OCI-LY7 (cell line): ENCODE measurements at regions not wholly inside any gene's neighbourhood (a gene's known extent, or its start where the extent isn't known, plus 50 kb on each side); places are given as distances from the start of the nearest gene placed in this dataset.

ENCODE experiments used
- BruUV-seq: library from RNA; stranded (reverse); fragments of 400-500 nt; replicated peaks from 2 replicates; lab custom pipeline; 2021; lab: Mats Ljungman, UMichigan
- CTCF ChIA-PET: fragments of 300-600 bp; sonication (Branson Sonifier 250); formaldehyde crosslinking; loops from one replicate; lab custom pipeline; 2022; ENCODE audit warnings: antibody characterized with exemption; ENCODE audit not compliant: unreplicated experiment; lab: Charles Lee
- POLR2A ChIA-PET: fragments of 300-600 bp; sonication (Branson Sonifier 250); formaldehyde crosslinking; loops from one replicate; lab custom pipeline; 2022; ENCODE audit warnings: antibody characterized with exemption; lab: Charles Lee
- DNase-seq: peaks from one replicate; pipeline ENCODE4 v3.0.0-alpha.2; 2015; ENCODE audit warnings: low spot score
- H2AFZ ChIP-seq: fragments of 200-600 bp; sonication (generic), shearing (Covaris generic); 2 replicates; pipeline ENCODE4 v1.6.1; 2014; ENCODE audit warnings: mild to moderate bottlenecking, antibody characterized with exemption, low read length, moderate library complexity
- H3K27ac ChIP-seq: fragments of 200-600 bp; sonication (generic); 2 replicates; pipeline ENCODE4 v1.5.1; 2014; ENCODE audit warnings: mixed run types, low read depth, mild to moderate bottlenecking, moderate library complexity, low read length, inconsistent platforms; ENCODE audit not compliant: poor library complexity, severe bottlenecking
- H3K36me3 ChIP-seq: fragments of 200-600 bp; sonication (generic); 2 replicates; pipeline ENCODE4 v1.6.1; 2014; ENCODE audit warnings: mild to moderate bottlenecking, antibody characterized with exemption, low read length, moderate library complexity, mixed read lengths; ENCODE audit not compliant: insufficient read depth
- H3K4me1 ChIP-seq: fragments of 200-600 bp; sonication (generic); 2 replicates; pipeline ENCODE4 v1.5.1; 2014; ENCODE audit warnings: mild to moderate bottlenecking, low read length; ENCODE audit not compliant: insufficient read depth, poor library complexity, severe bottlenecking
- H3K4me2 ChIP-seq: fragments of 200-600 bp; sonication (generic); 2 replicates; pipeline ENCODE4 v1.6.1; 2014; ENCODE audit warnings: mild to moderate bottlenecking, low read length
- H3K4me3 ChIP-seq: fragments of 200-600 bp; sonication (generic); 2 replicates; pipeline ENCODE4 v1.5.1; 2014; ENCODE audit warnings: mild to moderate bottlenecking, low read depth, low read length; ENCODE audit not compliant: poor library complexity, severe bottlenecking
- H3K79me2 ChIP-seq: fragments of 200-600 bp; sonication (generic); 2 replicates; pipeline ENCODE4 v1.6.1; 2016; ENCODE audit warnings: low read depth, mild to moderate bottlenecking, low read length, moderate library complexity, mixed read lengths; ENCODE audit not compliant: insufficient read depth
- H3K9me2 ChIP-seq: fragments of 200-600 bp; sonication (generic); 2 replicates; pipeline ENCODE4 v1.6.1; 2016; ENCODE audit warnings: mild to moderate bottlenecking, low read length, mixed read lengths; ENCODE audit not compliant: insufficient read depth
- H3K9me3 ChIP-seq: fragments of 200-600 bp; sonication (generic); 2 replicates; pipeline ENCODE4 v1.6.1; 2014; ENCODE audit warnings: mild to moderate bottlenecking, mixed run types, low read length, mixed read lengths
- H4K20me1 ChIP-seq: fragments of 200-600 bp; sonication (generic); 2 replicates; pipeline ENCODE4 v1.6.1; 2014; ENCODE audit warnings: mild to moderate bottlenecking, antibody characterized with exemption, low read length, moderate library complexity, mixed read lengths; ENCODE audit not compliant: insufficient read depth
- EZH2phosphoT487 ChIP-seq: fragments of 200-600 bp; sonication (generic); IDR thresholded peaks from 2 replicates; pipeline ENCODE4 v1.6.1; 2018; ENCODE audit warnings: low read depth, borderline replicate concordance, mild to moderate bottlenecking, mixed run types, antibody characterized with exemption, low read length, moderate library complexity, mixed read lengths
- intact Hi-C: fragments of 100-400 bp; cut with micrococcal nuclease; formaldehyde crosslinking; loops from one replicate; pipeline ENCODE4 v1.10.0; 2022; ENCODE audit not compliant: unreplicated experiment
- TF ChIP-seq, protein P1 (sequence below): fragments of 200-600 bp; sonication (generic); conservative IDR thresholded peaks from 2 replicates; pipeline ENCODE4 v1.5.1; 2014; ENCODE audit warnings: mild to moderate bottlenecking, antibody characterized with exemption, low read length, moderate library complexity, mixed read lengths

DNA sequence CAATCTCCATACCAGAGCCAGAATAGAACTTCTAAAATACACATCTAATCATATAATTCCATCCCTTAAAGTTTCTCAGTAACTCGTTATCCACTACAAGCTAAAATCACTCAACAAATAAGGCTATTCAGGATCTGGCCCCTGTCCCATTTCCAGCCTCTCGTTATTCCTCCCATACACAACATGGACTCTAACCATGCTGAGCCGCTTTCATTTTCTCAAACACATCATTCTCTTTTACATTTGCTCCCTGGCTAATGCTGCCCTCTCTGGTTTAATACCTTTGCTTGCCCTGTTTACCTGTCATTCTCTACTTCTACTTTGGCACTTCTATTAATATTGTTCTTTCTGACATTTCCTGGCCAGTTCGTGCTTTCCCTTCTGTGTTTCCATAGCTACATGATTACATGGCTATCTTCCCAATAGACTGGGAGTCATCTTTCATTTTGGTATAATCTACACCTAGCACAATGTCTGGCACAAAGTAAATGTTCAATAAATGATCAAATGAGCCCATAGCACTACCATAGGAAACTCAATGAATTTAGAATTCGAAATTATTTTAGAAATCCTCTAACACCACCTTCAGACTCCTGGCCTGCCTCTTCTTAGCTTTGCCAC, 163.6 kb upstream of the VRK2 start:
- TF ChIP-seq, protein P1, sequence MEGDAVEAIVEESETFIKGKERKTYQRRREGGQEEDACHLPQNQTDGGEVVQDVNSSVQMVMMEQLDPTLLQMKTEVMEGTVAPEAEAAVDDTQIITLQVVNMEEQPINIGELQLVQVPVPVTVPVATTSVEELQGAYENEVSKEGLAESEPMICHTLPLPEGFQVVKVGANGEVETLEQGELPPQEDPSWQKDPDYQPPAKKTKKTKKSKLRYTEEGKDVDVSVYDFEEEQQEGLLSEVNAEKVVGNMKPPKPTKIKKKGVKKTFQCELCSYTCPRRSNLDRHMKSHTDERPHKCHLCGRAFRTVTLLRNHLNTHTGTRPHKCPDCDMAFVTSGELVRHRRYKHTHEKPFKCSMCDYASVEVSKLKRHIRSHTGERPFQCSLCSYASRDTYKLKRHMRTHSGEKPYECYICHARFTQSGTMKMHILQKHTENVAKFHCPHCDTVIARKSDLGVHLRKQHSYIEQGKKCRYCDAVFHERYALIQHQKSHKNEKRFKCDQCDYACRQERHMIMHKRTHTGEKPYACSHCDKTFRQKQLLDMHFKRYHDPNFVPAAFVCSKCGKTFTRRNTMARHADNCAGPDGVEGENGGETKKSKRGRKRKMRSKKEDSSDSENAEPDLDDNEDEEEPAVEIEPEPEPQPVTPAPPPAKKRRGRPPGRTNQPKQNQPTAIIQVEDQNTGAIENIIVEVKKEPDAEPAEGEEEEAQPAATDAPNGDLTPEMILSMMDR = no peak
- no peak for TF ChIP-seq EZH2phosphoT487
- POLR2A ChIA-PET = no interaction called here

DNA sequence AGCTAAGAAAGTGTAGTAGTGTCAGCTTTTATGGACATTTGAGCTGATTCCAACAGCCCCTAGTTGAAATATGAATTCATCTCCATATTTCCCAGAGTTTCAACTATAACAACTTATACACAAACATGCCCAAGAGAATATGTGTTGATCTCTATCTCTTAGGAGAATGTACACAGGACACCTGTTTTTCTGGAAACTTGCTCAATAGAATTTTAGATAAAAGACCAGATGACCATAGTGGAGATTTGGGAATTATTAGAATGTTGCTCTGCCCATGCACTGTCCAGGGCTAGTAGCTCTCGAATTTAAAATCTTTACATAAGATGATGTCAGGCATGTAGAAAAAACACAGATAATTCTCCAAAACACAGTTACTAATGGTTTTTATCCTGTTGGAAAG, 162.3 kb upstream of the VRK2 start:
- BruUV-seq = no TSS peak
- TF ChIP-seq, protein P1 = no peak
- TF ChIP-seq EZH2phosphoT487 = no peak
- Histone ChIP-seq H3K9me3 (no peaks in the 10 kb centered on the region), H3K9me2 (no peaks in the 10 kb centered on the region), H3K4me1 (no peaks in the 10 kb centered on the region), H3K27ac (no peak overlapping the region), H2AFZ (no peak overlapping the region), H3K36me3 (no peaks in the 10 kb centered on the region), H4K20me1 (no peaks in the 10 kb centered on the region), H3K4me3 (no peak overlapping the region), H3K79me2 (no peaks in the 10 kb centered on the region), H3K4me2 (no peak overlapping the region)
- POLR2A ChIA-PET = interaction anchor here (0.6 kb wide), 1 partner anchor 77 kb away, joined by 4 read pairs; no protein-coding TSS in a partner anchor
- CTCF ChIA-PET = no interaction called here
- no peak for DNase-seq
- intact Hi-C loops = no loop called here

More for the DNA sequence above, 163.6 kb upstream of the VRK2 start:
- Histone ChIP-seq H4K20me1 (no peaks in the 10 kb centered on the region), H3K4me1 (no peaks in the 10 kb centered on the region), H3K9me2 (no peaks in the 10 kb centered on the region), H3K4me3 (no peak overlapping the region), H3K27ac (no peak overlapping the region), H3K36me3 (no peaks in the 10 kb centered on the region), H3K79me2 (no peaks in the 10 kb centered on the region), H3K4me2 (no peak overlapping the region), H2AFZ (no peak overlapping the region), H3K9me3 (no peaks in the 10 kb centered on the region)
- DNase-seq = no peak
- CTCF ChIA-PET = no interaction called here
- BruUV-seq = no TSS peak
- intact Hi-C loops = no loop called here

DNA sequence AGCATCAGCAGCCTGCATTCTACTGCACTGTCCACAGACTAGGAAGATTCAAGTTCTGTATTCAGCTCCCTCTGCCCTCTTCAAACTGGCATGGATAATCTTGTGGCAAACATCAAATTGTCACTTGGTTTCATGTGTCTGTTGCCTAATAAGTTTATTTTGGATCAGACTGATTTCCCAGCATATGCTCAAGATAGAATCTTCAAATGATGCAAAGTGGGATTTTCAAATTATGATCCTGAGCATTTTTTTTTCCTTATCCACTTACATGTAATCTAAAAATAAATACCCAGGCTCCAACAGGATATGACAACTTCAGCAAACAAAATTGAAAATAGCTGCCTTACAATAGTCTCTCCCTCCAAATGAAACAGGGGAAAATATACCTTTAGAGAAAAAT, 160.9 kb upstream of the VRK2 start:
- intact Hi-C loops = no loop called here
- ChIA-PET POLR2A (interaction anchor here (0.6 kb wide), 1 partner anchor 873 kb away, joined by 3 read pairs; no protein-coding TSS in a partner anchor), CTCF (no interaction called here)
- Histone ChIP-seq H3K79me2 (no peaks in the 10 kb centered on the region), H3K27ac (no peak overlapping the region), H3K4me2 (no peak overlapping the region), H3K36me3 (no peaks in the 10 kb centered on the region), H3K9me2 (no peaks in the 10 kb centered on the region), H3K9me3 (no peaks in the 10 kb centered on the region), H3K4me3 (no peak overlapping the region), H3K4me1 (no peaks in the 10 kb centered on the region), H4K20me1 (no peaks in the 10 kb centered on the region), H2AFZ (no peak overlapping the region)
- no TSS peak for BruUV-seq
- TF ChIP-seq EZH2phosphoT487 = no peak
- TF ChIP-seq, protein P1 = no peak
- DNase-seq = no peak
